ENCODE measurements at regions not wholly inside any gene's neighbourhood (a gene's known extent, or its start where the extent isn't known, plus 50 kb on each side); places are given as distances from the start of the nearest gene placed in this dataset.

- POLR2A ChIA-PET, result no interaction called here
- Mint-ChIP-seq H3K9me3 (peaks cover 0 to 16% (median 2%) of the 10 kb centered on the region in 9 donors), H3K4me1 (no peaks in the 10 kb centered on the region), H3K27me3 (no peaks in the 10 kb centered on the region), H3K36me3 (no peaks in the 10 kb centered on the region), H3K27ac (no peak overlapping the region), H3K4me3 (no peak overlapping the region)
- ATAC-seq, result no peak
- no peak for DNase-seq
Measured at GRCh38 chr2:187274146-187274545, 173.9 kb downstream of the CALCRL start.

GRCh38 chr2:187272255-187272654 is 175.8 kb downstream of the CALCRL start:
- DNase-seq, result no peak
- POLR2A ChIA-PET, result no interaction called here
- ATAC-seq, result no peak
- Mint-ChIP-seq H3K4me3 (no peak overlapping the region), H3K36me3 (no peaks in the 10 kb centered on the region), H3K4me1 (no peaks in the 10 kb centered on the region), H3K9me3 (peaks cover 0 to 12% (median 1%) of the 10 kb centered on the region in 9 donors), H3K27ac (no peak overlapping the region), H3K27me3 (no peaks in the 10 kb centered on the region)

GRCh38 chr2:187271825-187272224 is 176.2 kb downstream of the CALCRL start:
- H3K27ac Mint-ChIP-seq, result no peak overlapping the region
- no peaks in the 10 kb centered on the region for H3K36me3 Mint-ChIP-seq
- POLR2A ChIA-PET, result no interaction called here
- H3K4me3 Mint-ChIP-seq, result no peak overlapping the region
- H3K27me3 Mint-ChIP-seq, result no peaks in the 10 kb centered on the region
- DNase-seq, result no peak
- H3K9me3 Mint-ChIP-seq, result peaks cover 0 to 12% (median 1%) of the 10 kb centered on the region in 9 donors
- no peak for ATAC-seq
- no peaks in the 10 kb centered on the region for H3K4me1 Mint-ChIP-seq

- Mint-ChIP-seq H3K27me3 (no peaks in the 10 kb centered on the region), H3K27ac (no peak overlapping the region), H3K36me3 (no peaks in the 10 kb centered on the region), H3K4me3 (no peak overlapping the region), H3K9me3 (peaks cover 0 to 16% (median 0%) of the 10 kb centered on the region in 9 donors), H3K4me1 (no peaks in the 10 kb centered on the region)
- ATAC-seq, result no peak
- POLR2A ChIA-PET, result no interaction called here
- no peak for DNase-seq
Measured at GRCh38 chr2:187266645-187267044, 181.4 kb downstream of the CALCRL start.

- Mint-ChIP-seq H3K27ac (no peak overlapping the region), H3K4me1 (no peaks in the 10 kb centered on the region), H3K36me3 (no peaks in the 10 kb centered on the region), H3K4me3 (no peak overlapping the region), H3K9me3 (peaks cover 0 to 16% (median 0%) of the 10 kb centered on the region in 9 donors), H3K27me3 (no peaks in the 10 kb centered on the region)
- ATAC-seq, result no peak
- POLR2A ChIA-PET, result no interaction called here
- DNase-seq, result no peak
Measured at GRCh38 chr2:187266147-187266546, 181.9 kb downstream of the CALCRL start.

GRCh38 chr2:187264612-187265011 is 183.4 kb downstream of the CALCRL start:
- Mint-ChIP-seq H3K27ac (no peak overlapping the region), H3K4me3 (no peak overlapping the region), H3K9me3 (peaks cover 0 to 16% (median 0%) of the 10 kb centered on the region in 9 donors), H3K4me1 (no peaks in the 10 kb centered on the region), H3K27me3 (peaks cover 0 to 1% (median 0%) of the 10 kb centered on the region in 5 donors), H3K36me3 (no peaks in the 10 kb centered on the region)
- DNase-seq, result no peak
- POLR2A ChIA-PET, result no interaction called here
- ATAC-seq, result no peak

GRCh38 chr2:187263675-187264560 is 184.1 kb downstream of the CALCRL start:
- DNase-seq (no peak), ATAC-seq (no peak)
- H3K4me3 Mint-ChIP-seq, result no peak overlapping the region
- H3K4me1 Mint-ChIP-seq, result no peaks in the 10 kb centered on the region
- H3K27ac Mint-ChIP-seq, result no peak overlapping the region
- H3K27me3 Mint-ChIP-seq, result peaks cover 0 to 1% (median 0%) of the 10 kb centered on the region in 5 donors
- POLR2A ChIA-PET, result no interaction called here
- H3K9me3 Mint-ChIP-seq, result peaks cover 0 to 16% (median 0%) of the 10 kb centered on the region in 9 donors
- H3K36me3 Mint-ChIP-seq, result no peaks in the 10 kb centered on the region

GRCh38 chr2:187261705-187262104 is 186.3 kb downstream of the CALCRL start:
- Mint-ChIP-seq H3K9me3 (peaks cover 0 to 22% (median 0%) of the 10 kb centered on the region in 9 donors), H3K27ac (no peak overlapping the region), H3K4me3 (no peak overlapping the region), H3K27me3 (peaks cover 0 to 1% (median 0%) of the 10 kb centered on the region in 5 donors), H3K36me3 (no peaks in the 10 kb centered on the region), H3K4me1 (no peaks in the 10 kb centered on the region)
- POLR2A ChIA-PET, result no interaction called here
- DNase-seq (no peak), ATAC-seq (no peak)

- no peak overlapping the region for H3K27ac Mint-ChIP-seq
- DNase-seq, result no peak
Measured at GRCh38 chr2:187252063-187252462, 196.0 kb downstream of the CALCRL start.

GRCh38 chr2:187250137-187250536 is 197.9 kb downstream of the CALCRL start:
- H3K27me3 Mint-ChIP-seq, result no peaks in the 10 kb centered on the region
- peaks cover 0 to 10% (median 0%) of the 10 kb centered on the region in 9 donors for H3K9me3 Mint-ChIP-seq
- ATAC-seq (no peak), DNase-seq (no peak)
- no peak overlapping the region for H3K27ac Mint-ChIP-seq
- H3K4me1 Mint-ChIP-seq, result no peaks in the 10 kb centered on the region
- H3K4me3 Mint-ChIP-seq, result no peak overlapping the region
- POLR2A ChIA-PET, result no interaction called here
- H3K36me3 Mint-ChIP-seq, result no peaks in the 10 kb centered on the region

More at GRCh38 chr2:187252063-187252462, 196.0 kb downstream of the CALCRL start:
- ATAC-seq, result no peak
- POLR2A ChIA-PET, result no interaction called here
- Mint-ChIP-seq H3K27me3 (no peaks in the 10 kb centered on the region), H3K36me3 (no peaks in the 10 kb centered on the region), H3K9me3 (peaks cover 0 to 10% (median 0%) of the 10 kb centered on the region in 9 donors), H3K4me1 (no peaks in the 10 kb centered on the region), H3K4me3 (no peak overlapping the region)

GRCh38 chr2:187233811-187234210 is 214.2 kb downstream of the CALCRL start:
- Mint-ChIP-seq H3K4me1 (no peaks in the 10 kb centered on the region), H3K27ac (no peak overlapping the region), H3K36me3 (no peaks in the 10 kb centered on the region), H3K27me3 (no peaks in the 10 kb centered on the region), H3K9me3 (peaks cover 0 to 7% (median 0%) of the 10 kb centered on the region in 9 donors), H3K4me3 (no peak overlapping the region)
- POLR2A ChIA-PET, result no interaction called here
- ATAC-seq, result no peak
- DNase-seq, result no peak

GRCh38 chr2:187232749-187233148 is 215.3 kb downstream of the CALCRL start:
- ATAC-seq, result no peak
- Mint-ChIP-seq H3K27ac (no peak overlapping the region), H3K36me3 (no peaks in the 10 kb centered on the region), H3K27me3 (no peaks in the 10 kb centered on the region), H3K4me1 (no peaks in the 10 kb centered on the region), H3K4me3 (no peak overlapping the region), H3K9me3 (peaks cover 0 to 7% (median 0%) of the 10 kb centered on the region in 9 donors)
- no peak for DNase-seq
- POLR2A ChIA-PET, result no interaction called here

- POLR2A ChIA-PET, result no interaction called here
- DNase-seq, result no peak
- H3K9me3 Mint-ChIP-seq, result peaks cover 0 to 5% (median 2%) of the 10 kb centered on the region in 9 donors
- no peak overlapping the region for H3K27ac Mint-ChIP-seq
- no peaks in the 10 kb centered on the region for H3K4me1 Mint-ChIP-seq
- H3K27me3 Mint-ChIP-seq, result no peaks in the 10 kb centered on the region
- no peaks in the 10 kb centered on the region for H3K36me3 Mint-ChIP-seq
- no peak overlapping the region for H3K4me3 Mint-ChIP-seq
- ATAC-seq, result no peak
Measured at GRCh38 chr2:187230088-187230487, 218.0 kb downstream of the CALCRL start.

GRCh38 chr2:187228986-187229385 is 219.1 kb downstream of the CALCRL start:
- peaks cover 0 to 5% (median 1%) of the 10 kb centered on the region in 9 donors for H3K9me3 Mint-ChIP-seq
- POLR2A ChIA-PET, result no interaction called here
- no peaks in the 10 kb centered on the region for H3K36me3 Mint-ChIP-seq
- no peaks in the 10 kb centered on the region for H3K27me3 Mint-ChIP-seq
- no peak for ATAC-seq
- H3K4me1 Mint-ChIP-seq, result no peaks in the 10 kb centered on the region
- no peak for DNase-seq
- H3K4me3 Mint-ChIP-seq, result no peak overlapping the region
- no peak overlapping the region for H3K27ac Mint-ChIP-seq

Measured in naive thymus-derived CD8-positive, alpha-beta T cell (primary cell).